ENCODE measurements at regions not wholly inside any gene's neighbourhood (a gene's known extent, or its start where the extent isn't known, plus 50 kb on each side); places are given as distances from the start of the nearest gene placed in this dataset.

DNA sequence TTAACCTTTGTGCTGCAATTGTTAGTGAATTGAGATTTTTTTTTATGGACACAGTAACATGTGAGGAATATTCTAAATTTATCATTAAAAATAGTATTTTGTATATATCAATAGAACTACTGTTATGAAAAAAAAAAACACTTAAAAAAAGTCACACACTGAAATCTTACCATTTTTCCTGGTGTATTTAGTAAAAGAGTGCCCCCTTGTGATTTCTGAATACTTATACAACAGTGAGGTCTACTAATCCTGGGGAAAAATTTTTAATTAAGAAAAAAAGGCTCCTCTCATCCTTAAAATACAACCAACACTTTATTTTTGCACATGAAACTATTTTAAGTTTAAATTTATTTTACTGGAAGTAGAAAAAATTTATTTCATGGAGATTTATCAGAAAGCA, 56.4 kb upstream of the SPOCK3 start:
- TF ChIP-seq RAD21 (conservative IDR thresholded peaks at IDR 0.05 in 1 of 2, IDR thresholded peaks at IDR 0.05 in 1 of 2), result peak; percentile 53 to 73
- TF ChIP-seq EP300 (IDR thresholded peaks at IDR 0.05), result no peak
- TF ChIP-seq SMC3 (IDR thresholded peaks at IDR 0.05), result peak; percentile 68; the same call in 2 of the 3 replicates
- peak; percentile 45 for TF ChIP-seq CTCF (IDR thresholded peaks at IDR 0.05)
- TF ChIP-seq TP53 (CRISPR knock-in tag; IDR thresholded peaks at IDR 0.05), result no peak
- no peak overlapping the region for H3K4me2 ChIP-seq
- H3K27ac ChIP-seq, result no peak overlapping the region
- CTCF ChIA-PET, result interaction anchor here (0.8 to 1.4 kb wide), 5 partner anchors 36 to 1125 kb away, joined by 3 to 5 read pairs (median 3); no protein-coding TSS in a partner anchor
- peak in 1 of 2 experiments; percentile 15 for DNase-seq (ENCODE audit: low read depth in 1 of 2, low spot score in 1 of 2)
- H3K4me1 ChIP-seq, result no peaks in the 10 kb centered on the region
- H3K9me3 ChIP-seq, result no peaks in the 10 kb centered on the region
- POLR2A ChIA-PET, result no interaction called here
- FAIRE-seq, result no peak
- H3K4me3 ChIP-seq, result no peak overlapping the region
- ATAC-seq, result no peak

DNA sequence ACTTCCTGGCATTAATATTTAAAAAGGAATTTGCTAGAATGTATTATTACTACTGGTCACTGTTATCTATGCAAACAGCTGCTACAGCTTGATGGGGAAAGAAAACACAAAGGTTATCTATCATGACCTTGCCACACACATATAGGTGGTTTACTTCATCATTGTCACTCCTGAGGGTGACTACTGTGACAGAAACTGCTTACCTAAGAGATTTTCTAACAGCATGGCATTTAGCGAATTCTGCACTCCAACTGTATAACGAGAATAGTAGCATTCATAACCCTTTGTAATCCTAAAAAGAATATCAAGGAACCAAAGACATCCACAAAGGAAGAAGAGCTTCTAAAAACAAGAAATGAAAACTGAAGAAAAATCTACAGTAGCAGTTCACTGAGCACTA, 74.6 kb upstream of the SPOCK3 start:
- Histone ChIP-seq H3K4me2 (no peak overlapping the region), H3K27ac (no peak overlapping the region), H3K4me1 (no peaks in the 10 kb centered on the region), H3K4me3 (no peak overlapping the region), H3K9me3 (no peaks in the 10 kb centered on the region)
- ATAC-seq (no peak), FAIRE-seq (no peak), DNase-seq (ENCODE audit: low read depth in 1 of 2, low spot score in 1 of 2) (peak in 1 of 2 experiments; percentile 1)
- ChIA-PET POLR2A (no interaction called here), CTCF (interaction anchor here (0.9 kb wide), 1 partner anchor 9 kb away, joined by 3 read pairs; no protein-coding TSS in a partner anchor)
- WGBS (ENCODE audit: missing lambda C conversion rate), result 24% methylated on average over 2 of the region's 2 CpGs
- TF ChIP-seq, protein P1, sequence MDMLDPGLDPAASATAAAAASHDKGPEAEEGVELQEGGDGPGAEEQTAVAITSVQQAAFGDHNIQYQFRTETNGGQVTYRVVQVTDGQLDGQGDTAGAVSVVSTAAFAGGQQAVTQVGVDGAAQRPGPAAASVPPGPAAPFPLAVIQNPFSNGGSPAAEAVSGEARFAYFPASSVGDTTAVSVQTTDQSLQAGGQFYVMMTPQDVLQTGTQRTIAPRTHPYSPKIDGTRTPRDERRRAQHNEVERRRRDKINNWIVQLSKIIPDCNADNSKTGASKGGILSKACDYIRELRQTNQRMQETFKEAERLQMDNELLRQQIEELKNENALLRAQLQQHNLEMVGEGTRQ (IDR thresholded peaks at IDR 0.05), result no peak
- TF ChIP-seq MAFK (IDR thresholded peaks at IDR 0.05; ENCODE audit: partially characterized antibody), result peak; percentile 66

- no peak for ATAC-seq
- CTCF ChIA-PET, result no interaction called here
- POLR2A ChIA-PET, result no interaction called here
- no peaks in the 10 kb centered on the region for H3K9me3 ChIP-seq
- no peak overlapping the region for H3K4me2 ChIP-seq
- no peak for FAIRE-seq
- WGBS (ENCODE audit: missing lambda C conversion rate), result 55% methylated on average over 4 of the region's 4 CpGs
- H3K4me1 ChIP-seq, result no peaks in the 10 kb centered on the region
- no peak for DNase-seq (ENCODE audit: low read depth in 1 of 2, low spot score in 1 of 2)
- TF ChIP-seq HEYL (CRISPR knock-in tag; IDR thresholded peaks at IDR 0.05), result no peak
- TF ChIP-seq SREBF2 (IDR thresholded peaks at IDR 0.05), result no peak
- no peak for TF ChIP-seq SMC3 (IDR thresholded peaks at IDR 0.05)
- TF ChIP-seq POLR2A (IDR thresholded peaks at IDR 0.05; ENCODE audit: low read length), result no peak
- TF ChIP-seq EHMT2 (IDR thresholded peaks at IDR 0.05; ENCODE audit: low read depth), result no peak
- TF ChIP-seq KDM1A (IDR thresholded peaks at IDR 0.05; ENCODE audit: low read depth), result no peak
- TF ChIP-seq EHF (CRISPR knock-in tag; IDR thresholded peaks at IDR 0.05), result no peak
- TF ChIP-seq, protein P2, sequence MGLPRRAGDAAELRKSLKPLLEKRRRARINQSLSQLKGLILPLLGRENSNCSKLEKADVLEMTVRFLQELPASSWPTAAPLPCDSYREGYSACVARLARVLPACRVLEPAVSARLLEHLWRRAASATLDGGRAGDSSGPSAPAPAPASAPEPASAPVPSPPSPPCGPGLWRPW (IDR thresholded peaks at IDR 0.05), result no peak
- TF ChIP-seq HOXB5 (CRISPR knock-in tag; IDR thresholded peaks at IDR 0.05), result no peak
- TF ChIP-seq TFCP2L1 (CRISPR knock-in tag; IDR thresholded peaks at IDR 0.05), result no peak
- TF ChIP-seq ESRRA (IDR thresholded peaks at IDR 0.05; ENCODE audit: borderline replicate concordance, low read length), result no peak
- TF ChIP-seq ZC3H11A (IDR thresholded peaks at IDR 0.05), result no peak
- no peak for TF ChIP-seq REST (IDR thresholded peaks at IDR 0.05)
- no peak for TF ChIP-seq ZFP36 (IDR thresholded peaks at IDR 0.05; ENCODE audit: borderline replicate concordance, partially characterized antibody)
- TF ChIP-seq HOXA7 (CRISPR knock-in tag; IDR thresholded peaks at IDR 0.05), result no peak
- no peak for TF ChIP-seq RFX5 (IDR thresholded peaks at IDR 0.05)
- TF ChIP-seq, protein P3, sequence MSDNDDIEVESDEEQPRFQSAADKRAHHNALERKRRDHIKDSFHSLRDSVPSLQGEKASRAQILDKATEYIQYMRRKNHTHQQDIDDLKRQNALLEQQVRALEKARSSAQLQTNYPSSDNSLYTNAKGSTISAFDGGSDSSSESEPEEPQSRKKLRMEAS (IDR thresholded peaks at IDR 0.05), result no peak
- TF ChIP-seq RAD21 (conservative IDR thresholded peaks at IDR 0.05 in 1 of 2, IDR thresholded peaks at IDR 0.05 in 1 of 2), result no peak
- TF ChIP-seq JUNB (IDR thresholded peaks at IDR 0.05), result no peak
- no peak for TF ChIP-seq KDM5A (IDR thresholded peaks at IDR 0.05)
- H3K4me3 ChIP-seq, result no peak overlapping the region
- no peak overlapping the region for H3K27ac ChIP-seq
Observed at GRCh38 chr4:167321299-167321698, 87.0 kb upstream of the SPOCK3 start.

Measured in A549 (cell line).